ENCODE measurements at regions not wholly inside any gene's neighbourhood (a gene's known extent, or its start where the extent isn't known, plus 50 kb on each side); places are given as distances from the start of the nearest gene placed in this dataset.
"Not testable (repeated sequence)": the region's sequence is repeated elsewhere in the genome, so short reads cannot be mapped to it uniquely, and the experiment has no call there.

- H3K79me2 ChIP-seq (ENCODE audit: insufficient read depth, low read length); H4K20me1 ChIP-seq (ENCODE audit: insufficient read depth); H3K4me3 ChIP-seq (replicated peaks in 1 of 2; ENCODE audit: low read depth in 1 of 2, low read length in 2 of 2); H3K9me3 ChIP-seq (ENCODE audit: control insufficient read depth in 1 of 2, insufficient read depth in 1 of 2, low read depth in 1 of 2, low read length in 2 of 2); H2AFZ ChIP-seq (ENCODE audit: low read depth, low read length, poor library complexity, severe bottlenecking); RAD21 ChIA-PET (ENCODE audit: low non-redundant PET in 1 of 2, low total read pairs in 2 of 2, uncharacterized antibody in 2 of 2, unreplicated experiment in 2 of 2); H3K9ac ChIP-seq (ENCODE audit: low read length); intact Hi-C loops (cut with micrococcal nuclease); H3K27ac ChIP-seq (ENCODE audit: low read depth, low read length); H3K27me3 ChIP-seq (ENCODE audit: insufficient read depth, low read length); POLR2A ChIA-PET; ATAC-seq; H3K4me2 ChIP-seq (ENCODE audit: low read length); H3K9me2 ChIP-seq (ENCODE audit: insufficient read depth); BruUV-seq (replicated peaks); H3K36me3 ChIP-seq (ENCODE audit: control insufficient read depth in 1 of 2, insufficient read depth in 2 of 2, low read length in 2 of 2); DNase-seq (ENCODE audit: low read depth, low spot score): not testable (repeated sequence)
- CTCF ChIA-PET, result interaction anchor here (0.8 to 3.4 kb wide), 3 partner anchors 12 to 21 kb away, joined by 3 to 21 read pairs (median 9); no protein-coding TSS in a partner anchor
- peaks cover 4 to 19% of the 10 kb centered on the region in 2 experiments; a peak in 3 of 4 replicates for H3K4me1 ChIP-seq (ENCODE audit: control insufficient read depth in 1 of 2, insufficient read depth in 2 of 2, low read length in 2 of 2)
- TF ChIP-seq CTCF (IDR thresholded peaks at IDR 0.05 in 2 of 3, conservative IDR thresholded peaks at IDR 0.05 in 1 of 3; ENCODE audit: borderline replicate concordance in 1 of 3, insufficient read depth in 1 of 3, low read depth in 2 of 3, low read length in 2 of 3), result peak in 1 of 3 experiments; percentile 13; a peak in 1 of 6 replicates
Measured at GRCh38 chr7:142503949-142504348, 245.3 kb upstream of the PRSS1 start.

- CTCF ChIA-PET, result interaction anchor here (2.4 to 3.2 kb wide), 2 partner anchors 12 to 21 kb away, joined by 9 to 17 read pairs; no protein-coding TSS in a partner anchor
- RAD21 ChIA-PET (ENCODE audit: low non-redundant PET in 1 of 2, low total read pairs in 2 of 2, uncharacterized antibody in 2 of 2, unreplicated experiment in 2 of 2), result no interaction called here
- Histone ChIP-seq H2AFZ (ENCODE audit: low read depth, low read length, poor library complexity, severe bottlenecking) (no peak overlapping the region), H3K4me2 (ENCODE audit: low read length) (no peak overlapping the region), H3K27me3 (ENCODE audit: insufficient read depth, low read length) (no peaks in the 10 kb centered on the region), H3K4me3 (replicated peaks in 1 of 2; ENCODE audit: low read depth in 1 of 2, low read length in 2 of 2) (no peak overlapping the region), H3K4me1 (ENCODE audit: control insufficient read depth in 1 of 2, insufficient read depth in 2 of 2, low read length in 2 of 2) (peaks cover 4 to 10% of the 10 kb centered on the region in 2 experiments; a peak in 3 of 4 replicates), H4K20me1 (ENCODE audit: insufficient read depth) (no peaks in the 10 kb centered on the region), H3K36me3 (ENCODE audit: control insufficient read depth in 1 of 2, insufficient read depth in 2 of 2, low read length in 2 of 2) (no peaks in the 10 kb centered on the region), H3K9me3 (ENCODE audit: control insufficient read depth in 1 of 2, insufficient read depth in 1 of 2, low read depth in 1 of 2, low read length in 2 of 2) (no peaks in the 10 kb centered on the region), H3K9me2 (ENCODE audit: insufficient read depth) (no peaks in the 10 kb centered on the region), H3K79me2 (ENCODE audit: insufficient read depth, low read length) (no peaks in the 10 kb centered on the region), H3K9ac (ENCODE audit: low read length) (no peak overlapping the region), H3K27ac (ENCODE audit: low read depth, low read length) (no peak overlapping the region)
- no peak for ATAC-seq
- POLR2A ChIA-PET, result no interaction called here
- BruUV-seq (replicated peaks), result no TSS peak
- intact Hi-C loops (cut with micrococcal nuclease), result no loop called here
- TF ChIP-seq SP1 (IDR thresholded peaks at IDR 0.05; ENCODE audit: low read depth), result no peak
- no peak for TF ChIP-seq JUND (IDR thresholded peaks at IDR 0.05)
- no peak for TF ChIP-seq ATF3 (IDR thresholded peaks at IDR 0.05)
- TF ChIP-seq POLR2A (IDR thresholded peaks at IDR 0.05; ENCODE audit: borderline replicate concordance, extremely low read depth, insufficient read depth, insufficient read length), result no peak
- no peak for TF ChIP-seq CBX3 (IDR thresholded peaks at IDR 0.05; ENCODE audit: low read depth)
- TF ChIP-seq ZBTB33 (IDR thresholded peaks at IDR 0.05; ENCODE audit: extremely low read depth, insufficient replicate concordance, low read length), result no peak
- TF ChIP-seq ZNF274 (IDR thresholded peaks at IDR 0.05; ENCODE audit: low read depth, low read length), result no peak
- TF ChIP-seq ZFX (IDR thresholded peaks at IDR 0.05), result no peak
- no peak for TF ChIP-seq MAX (IDR thresholded peaks at IDR 0.05)
- TF ChIP-seq EZH2 (IDR thresholded peaks at IDR 0.05), result no peak
- no peak for DNase-seq (ENCODE audit: low read depth, low spot score)
Measured at GRCh38 chr7:142503036-142503435, 245.2 kb upstream of the PRSS58 start.

Data from HCT116 (cell line).